Naive thymus-derived CD4-positive, alpha-beta T cell (primary cell): ENCODE measurements at regions not wholly inside any gene's neighbourhood (a gene's known extent, or its start where the extent isn't known, plus 50 kb on each side); places are given as distances from the start of the nearest gene placed in this dataset. TPM values are rescaled to one million over a fixed set of nuclear protein-coding genes. Genes with fewer than 3 reads are reported as not detected.

Experiments used
- microRNA-seq: library from miRNA; unstranded; fragments of <30 nt; microRNA quantifications from one replicate; pipeline ENCODE4 v1.2.0, GENCODE V29; 2022; ENCODE audit warnings: borderline microRNAs expressed

Small RNAs in the stretch of these regions (microRNA-seq; reads per million reads assigned to microRNA genes)
- gene MIR1587 (not detected), gene MIR3937 (not detected)
